ENCODE measurements at regions not wholly inside any gene's neighbourhood (a gene's known extent, or its start where the extent isn't known, plus 50 kb on each side); places are given as distances from the start of the nearest gene placed in this dataset.
A peak's percentile ranks its signal among the peaks of the same experiment; 100 is the strongest.

GRCh38 chr7:149569726-149570422 is 72.3 kb upstream of the ZNF746 start:
- Histone ChIP-seq H2AFZ (ENCODE audit: low read length) (no peak overlapping the region), H2BK120ac (replicated peaks; ENCODE audit: low read depth, low read length) (no peak overlapping the region), H3K36me3 (ENCODE audit: control insufficient read depth in 2 of 4, insufficient read depth in 4 of 4, low read length in 3 of 4) (no peaks in the 10 kb centered on the region), H2BK5ac (ENCODE audit: low read depth, low read length) (peak overlapping the region; percentile 88), H3K23me2 (ENCODE audit: low read depth, low read length) (no peaks in the 10 kb centered on the region; the same call in 1 of the 2 replicates), H2BK12ac (ENCODE audit: low read depth, low read length) (peak overlapping the region; percentile 17; the same call in 1 of the 2 replicates), H2AK5ac (ENCODE audit: low read depth, low read length) (no peak overlapping the region), H3K9ac (replicated peaks in 1 of 4; ENCODE audit: extremely low read depth in 1 of 4, low read depth in 3 of 4, low read length in 3 of 4) (peak overlapping the region in 3 of 4 experiments; percentile 45 to 60 (median 46); a peak in 6 of 7 replicates), H4K20me1 (replicated peaks in 1 of 2; ENCODE audit: control insufficient read depth in 1 of 2, insufficient read depth in 2 of 2, low read length in 2 of 2) (no peaks in the 10 kb centered on the region), H3K4me3 (ENCODE audit: extremely low read depth in 1 of 4, insufficient read depth in 2 of 4, low read depth in 3 of 4, low read length in 4 of 4) (peak overlapping the region in 3 of 4 experiments; percentile 25 to 52 (median 40); a peak in 7 of 8 replicates), H3K18ac (ENCODE audit: extremely low read depth, low read length) (no peak overlapping the region), H4K8ac (ENCODE audit: extremely low read depth, insufficient read depth, low read length) (no peak overlapping the region), H3K9me3 (ENCODE audit: insufficient read depth in 2 of 2, low read depth in 1 of 2, low read length in 1 of 2) (no peaks in the 10 kb centered on the region), H3K27me3 (replicated peaks in 1 of 4; ENCODE audit: control insufficient read depth in 3 of 4, extremely low read depth in 1 of 4, insufficient read depth in 3 of 4, low read length in 3 of 4) (no peaks in the 10 kb centered on the region; a peak in 1 of 7 replicates), H3K4me1 (replicated peaks in 1 of 4; ENCODE audit: control insufficient read depth in 3 of 4, insufficient read depth in 4 of 4, low read length in 3 of 4) (peaks cover 0 to 18% (median 7%) of the 10 kb centered on the region in 4 experiments; a peak in 5 of 7 replicates), H3K4ac (replicated peaks; ENCODE audit: insufficient read length, low read depth, low read length) (no peak overlapping the region), H2BK15ac (ENCODE audit: low read length) (no peak overlapping the region), H3K79me2 (ENCODE audit: control insufficient read depth in 1 of 2, insufficient read depth in 2 of 2, low read length in 2 of 2) (peaks cover 3 to 7% of the 10 kb centered on the region in 2 experiments; a peak in 2 of 4 replicates), H4K91ac (replicated peaks; ENCODE audit: insufficient read length, low read length) (peak overlapping the region; percentile 59), H3K14ac (ENCODE audit: insufficient read length) (no peak overlapping the region), H3K4me2 (ENCODE audit: insufficient read depth in 1 of 2, low read depth in 2 of 2, low read length in 2 of 2) (peak overlapping the region; percentile 57 to 63; a peak in 3 of 4 replicates), H3K23ac (ENCODE audit: insufficient read length) (no peak overlapping the region), H3K79me1 (ENCODE audit: low read depth, low read length) (no peaks in the 10 kb centered on the region; the same call in 1 of the 2 replicates), H3K56ac (replicated peaks; ENCODE audit: insufficient read length, low read depth, low read length) (no peak overlapping the region), H3K27ac (ENCODE audit: low read depth, low read length) (peak overlapping the region; percentile 83), H2BK20ac (ENCODE audit: low read length) (no peak overlapping the region), H4K5ac (ENCODE audit: insufficient read length, low read depth, low read length) (no peak overlapping the region)
- ChIA-PET POLR2A (ENCODE audit: partially characterized antibody) (interaction anchor here (0.6 to 1.7 kb wide), 18 partner anchors 8 to 111 kb away, joined by 3 to 7 read pairs (median 4); no protein-coding TSS in a partner anchor), CTCF (ENCODE audit: partially characterized antibody) (interaction anchor here (0.9 to 2.1 kb wide), 4 partner anchors 10 to 87 kb away, joined by 3 to 9 read pairs (median 4); no protein-coding TSS in a partner anchor)
- FAIRE-seq = no peak
- 20% methylated on average over 12 of the region's 12 CpGs; no CpG with 5 or more reads in 1 of the 2 experiments for WGBS, 2 experiments (ENCODE audit: extremely low coverage in 1 of 2, insufficient coverage in 1 of 2, insufficient read length in 1 of 2, insufficient replicate concordance in 2 of 2, low coverage in 1 of 2, low lambda C conversion rate in 2 of 2, missing lambda C conversion rate in 1 of 2)
- DNase-seq (ENCODE audit: low read depth in 1 of 2, low spot score in 2 of 2) = peak in 1 of 2 experiments; percentile 54
- TF ChIP-seq YY1 (IDR thresholded peaks at IDR 0.05; ENCODE audit: low read depth, low read length) = no peak
- TF ChIP-seq USF2 (IDR thresholded peaks at IDR 0.05; ENCODE audit: low read length) = no peak
- TF ChIP-seq TAF1 (IDR thresholded peaks at IDR 0.05; ENCODE audit: low read depth, low read length) = peak; percentile 70
- no peak for TF ChIP-seq SIX5 (IDR thresholded peaks at IDR 0.05; ENCODE audit: low read depth, low read length)
- no peak for TF ChIP-seq CEBPB (IDR thresholded peaks at IDR 0.05; ENCODE audit: low read depth, low read length)
- no peak for TF ChIP-seq MAFK (IDR thresholded peaks at IDR 0.05; ENCODE audit: low read depth, low read length)
- TF ChIP-seq ZNF274 (IDR thresholded peaks at IDR 0.05; ENCODE audit: borderline replicate concordance, extremely low read depth, low read length) = no peak
- TF ChIP-seq SIRT6 (IDR thresholded peaks at IDR 0.05; ENCODE audit: low read length) = no peak
- TF ChIP-seq RXRA (IDR thresholded peaks at IDR 0.05; ENCODE audit: insufficient read depth, low read depth, low read length) = no peak
- TF ChIP-seq POLR2A (IDR thresholded peaks at IDR 0.05; ENCODE audit: control extremely low read depth in 1 of 2, low read depth in 2 of 2, low read length in 2 of 2) = peak; percentile 74 to 79; a peak in 2 of 3 replicates
- 0 out of 2 replicates have a peak, but pooled peaks have one; percentile 43 for TF ChIP-seq CHD2 (IDR thresholded peaks at IDR 0.05; ENCODE audit: low read length)
- TF ChIP-seq, protein P1, sequence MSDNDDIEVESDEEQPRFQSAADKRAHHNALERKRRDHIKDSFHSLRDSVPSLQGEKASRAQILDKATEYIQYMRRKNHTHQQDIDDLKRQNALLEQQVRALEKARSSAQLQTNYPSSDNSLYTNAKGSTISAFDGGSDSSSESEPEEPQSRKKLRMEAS (IDR thresholded peaks at IDR 0.05) = no peak
- no peak for TF ChIP-seq BACH1 (IDR thresholded peaks at IDR 0.05; ENCODE audit: low read length)

Measured in H1 (cell line).